Activated CD8-positive, alpha-beta memory T cell treated with anti-CD3 and anti-CD28 coated beads, Interleukin-2, amount 50 U/mL, for 48 hours (primary cell): ENCODE measurements at regions not wholly inside any gene's neighbourhood (a gene's known extent, or its start where the extent isn't known, plus 50 kb on each side); places are given as distances from the start of the nearest gene placed in this dataset.

Experiments used
- DNase-seq: peaks from one replicate; pipeline ENCODE4 v3.0.0-alpha.2; 2020

DNA sequence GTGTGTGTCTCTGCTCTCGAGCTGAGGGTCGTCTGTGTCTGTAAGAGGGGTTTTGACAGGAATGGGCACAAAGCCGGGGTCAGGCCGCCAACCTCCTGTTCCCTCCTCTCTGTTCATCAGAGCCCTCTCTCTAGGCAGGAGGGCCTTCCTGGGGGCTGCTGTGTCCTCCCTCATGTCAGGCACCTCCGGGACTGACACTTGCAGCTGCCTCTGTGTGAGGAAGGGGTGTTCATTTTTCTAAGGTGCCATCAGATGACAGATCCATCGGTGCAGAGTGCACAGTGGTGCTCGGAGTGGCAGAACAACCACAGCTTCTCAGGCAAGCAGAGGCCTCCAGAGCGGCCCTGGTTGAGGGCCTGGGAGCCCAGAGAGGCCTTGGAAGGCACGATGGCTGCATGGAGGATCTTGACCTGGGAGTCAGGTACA, 265.4 kb upstream of the B3GAT1 start:
- no peak for DNase-seq

DNA sequence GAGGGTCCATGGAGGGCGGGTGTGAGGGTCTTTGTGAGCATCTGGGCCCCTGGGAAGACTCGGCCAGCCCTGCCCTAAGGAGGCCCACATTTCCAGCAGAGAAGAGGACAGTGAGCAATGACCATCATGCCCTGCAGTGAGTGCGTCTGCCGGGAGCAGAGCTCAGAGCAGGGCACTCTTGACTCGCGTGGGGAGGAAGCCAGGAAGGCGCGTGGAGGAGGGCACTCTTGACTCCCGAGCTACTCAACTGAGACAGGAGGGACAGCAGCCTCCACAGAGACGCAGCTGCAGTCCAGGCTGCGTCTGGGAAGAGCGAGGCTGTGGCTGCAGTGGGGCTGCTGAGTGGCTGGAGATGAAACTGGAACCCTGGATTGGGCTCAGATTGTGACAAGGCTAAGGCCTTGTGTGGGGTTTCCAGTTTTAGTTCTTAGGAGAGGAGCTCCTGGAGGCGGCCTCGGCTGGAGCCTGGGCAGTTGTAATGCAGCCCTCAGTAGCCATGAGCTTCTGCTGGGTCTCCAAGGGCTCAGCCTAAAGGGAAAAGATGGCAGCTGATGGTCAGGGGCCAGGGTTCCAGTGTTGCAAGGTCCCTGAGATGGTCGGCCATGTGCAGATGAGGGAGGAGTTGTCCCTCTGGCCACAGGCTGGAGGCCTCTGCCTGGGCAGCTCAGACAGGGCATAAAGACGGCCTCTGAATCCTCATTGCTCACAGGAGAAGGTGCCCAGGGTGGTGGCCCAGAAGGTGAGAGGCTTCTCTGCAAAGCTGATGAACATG, 264.7 kb upstream of the B3GAT1 start:
- DNase-seq = no peak

DNA sequence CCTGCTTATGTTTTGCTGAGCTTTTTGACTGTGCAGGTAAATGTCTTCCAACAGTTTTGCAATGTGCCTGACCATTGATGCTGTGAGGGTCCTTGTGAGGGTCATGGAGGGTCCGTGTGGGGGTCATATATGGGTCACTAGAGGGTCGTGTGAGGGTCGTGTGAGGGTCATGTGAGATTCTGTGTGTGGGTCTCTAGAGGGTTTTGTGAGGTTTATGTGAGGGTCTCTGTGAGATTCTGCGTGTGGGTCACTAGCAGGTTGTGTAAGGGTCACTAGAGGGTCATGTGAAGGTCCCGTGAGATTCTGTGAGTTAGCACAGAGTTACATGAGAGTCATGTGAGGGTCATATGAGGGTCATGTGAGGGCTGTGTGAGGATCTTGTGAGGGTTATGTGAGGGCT, 263.9 kb upstream of the B3GAT1 start:
- no peak for DNase-seq

DNA sequence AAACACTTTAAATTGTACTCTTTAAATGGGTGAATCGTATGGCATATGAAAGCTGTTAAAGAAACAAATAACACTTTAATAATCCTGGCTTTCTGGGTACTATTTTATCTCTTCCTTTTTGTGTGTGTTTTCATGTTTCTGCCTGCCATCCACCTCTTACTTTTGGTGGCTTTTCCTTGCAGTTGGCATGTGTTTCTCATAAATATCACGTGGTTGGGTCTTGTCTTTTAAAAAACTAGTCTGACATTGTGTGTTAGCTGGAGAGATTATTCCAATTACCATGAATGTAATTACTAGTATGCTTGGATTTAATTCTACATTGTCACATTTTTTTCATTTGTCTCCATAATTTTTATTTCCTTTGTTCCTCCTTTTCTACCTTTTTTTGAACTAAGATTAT, 262.9 kb upstream of the B3GAT1 start:
- no peak for DNase-seq

DNA sequence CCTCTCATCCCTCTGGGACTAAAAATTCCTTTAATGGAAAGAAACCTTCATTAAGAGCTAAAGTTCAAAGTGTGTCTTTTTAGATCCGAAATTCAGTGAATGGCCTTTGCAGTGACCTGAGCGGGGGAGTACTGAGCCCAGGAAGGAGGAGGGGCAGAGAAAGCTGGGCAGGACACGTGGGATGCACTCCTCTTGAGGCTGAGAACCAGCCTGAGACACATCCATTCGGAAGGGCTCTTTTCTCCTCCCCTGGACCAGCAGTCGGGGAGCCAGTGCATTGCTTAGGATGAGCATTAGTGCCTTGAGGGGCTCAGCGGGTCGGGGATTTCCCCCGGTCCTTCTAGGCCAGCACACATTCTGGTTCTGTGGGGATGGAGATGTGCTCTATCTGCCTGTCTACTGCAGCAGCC, 258.9 kb upstream of the B3GAT1 start:
- DNase-seq = no peak

DNA sequence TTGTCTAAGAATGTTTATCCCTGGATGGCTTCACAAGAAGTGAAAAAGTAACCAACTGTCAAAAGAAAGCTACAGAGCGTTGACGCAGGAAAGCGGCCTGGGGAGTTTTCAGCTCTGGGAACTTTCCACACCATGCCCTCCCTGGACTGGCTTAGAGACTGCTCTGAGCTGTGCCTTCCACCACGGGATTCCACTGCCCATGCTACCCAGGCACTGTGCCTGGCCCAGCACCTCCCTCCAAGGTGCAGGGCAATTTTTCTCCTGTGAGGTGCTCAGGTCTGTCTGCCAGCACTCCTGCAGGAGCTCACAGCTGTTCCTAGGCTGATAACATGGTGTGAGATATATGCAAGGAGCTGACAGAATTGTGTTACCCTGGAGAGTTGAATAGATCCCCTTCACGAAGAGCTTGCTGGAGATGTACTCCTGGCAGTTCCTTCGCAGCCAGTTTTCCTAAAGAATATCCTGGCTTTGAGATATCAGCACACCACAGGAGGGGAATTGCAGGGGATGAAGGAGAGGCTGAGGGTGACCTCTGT, 258.3 kb upstream of the B3GAT1 start:
- no peak for DNase-seq

DNA sequence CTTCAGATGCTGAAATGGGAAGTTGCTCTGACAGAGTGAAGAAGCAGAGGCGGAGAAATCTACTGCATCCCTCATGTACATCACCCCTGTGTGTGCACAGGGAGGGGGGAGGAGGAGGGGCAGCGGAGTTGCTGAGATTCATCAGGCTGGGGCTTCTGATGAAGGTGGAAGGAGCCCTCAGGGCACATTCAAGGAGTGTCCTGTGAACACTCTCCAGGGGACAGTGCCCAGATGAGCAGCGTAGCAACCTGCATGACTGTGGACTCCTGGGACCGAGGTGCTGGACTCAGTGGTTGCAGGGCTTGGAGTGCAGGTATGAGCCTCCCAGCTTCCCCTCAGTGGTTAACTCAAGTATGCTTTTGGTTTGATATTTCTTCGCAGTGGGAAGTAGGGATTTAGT, 257.8 kb upstream of the B3GAT1 start:
- DNase-seq = no peak

DNA sequence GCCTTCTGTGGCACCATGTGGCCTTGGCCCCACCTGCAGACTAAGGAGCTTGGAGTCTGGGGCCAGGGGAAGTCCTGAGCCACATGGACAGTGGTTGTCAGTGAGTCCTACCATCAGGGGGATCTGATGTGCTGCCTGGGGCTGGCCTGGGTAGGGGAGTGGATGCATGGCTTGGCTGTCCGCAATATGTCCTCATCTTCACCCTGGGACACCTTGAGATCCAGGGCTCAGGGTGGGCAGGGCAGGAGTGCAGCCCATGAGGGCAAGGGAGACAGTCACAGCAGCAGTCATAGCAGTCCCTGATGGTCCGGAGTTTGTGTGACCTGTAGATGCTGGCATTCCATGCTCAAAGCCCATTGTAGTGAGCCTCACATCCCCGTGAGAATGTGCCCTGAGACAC, 256.8 kb upstream of the B3GAT1 start:
- DNase-seq = no peak

DNA sequence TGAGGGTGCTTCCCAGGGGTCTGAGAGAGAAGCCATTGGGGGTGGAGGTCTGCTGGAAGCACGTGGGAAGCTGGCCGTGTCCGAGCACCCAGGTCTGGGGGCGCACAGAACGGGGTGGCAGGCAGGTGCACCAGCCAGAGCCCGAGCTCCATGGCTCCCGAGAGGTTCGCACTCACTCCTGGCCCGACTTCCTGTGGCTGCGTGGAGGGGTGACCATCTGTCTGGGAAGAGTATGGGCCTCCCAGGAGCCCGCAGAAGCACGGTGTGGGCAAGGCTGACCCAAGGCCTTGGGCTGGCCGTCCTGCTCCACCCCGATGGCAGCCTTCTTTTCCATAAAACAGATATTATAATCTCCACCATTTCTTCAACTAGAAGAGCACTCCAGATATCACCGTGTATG, 256.0 kb upstream of the B3GAT1 start:
- DNase-seq = no peak

DNA sequence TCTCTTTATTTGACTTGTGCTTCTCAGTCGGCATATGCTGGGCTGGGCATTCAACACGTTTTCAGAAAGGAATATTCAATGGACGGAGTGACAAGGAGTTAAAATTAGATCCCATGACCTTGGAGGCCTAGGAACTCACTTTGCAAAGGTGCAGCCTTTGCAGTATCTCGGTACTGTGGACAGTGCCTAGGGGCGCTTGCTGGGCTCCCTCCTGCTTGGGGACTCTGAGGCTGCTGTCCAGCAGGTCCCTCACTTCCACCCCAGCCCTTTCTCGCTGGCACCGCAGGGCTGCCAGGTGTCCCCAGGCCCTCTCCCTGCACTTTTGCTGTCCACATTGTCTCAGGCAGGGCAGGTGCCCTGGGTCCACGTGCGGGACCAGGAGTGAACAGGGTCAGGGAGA, 255.5 kb upstream of the B3GAT1 start:
- DNase-seq = peak; percentile 12

DNA sequence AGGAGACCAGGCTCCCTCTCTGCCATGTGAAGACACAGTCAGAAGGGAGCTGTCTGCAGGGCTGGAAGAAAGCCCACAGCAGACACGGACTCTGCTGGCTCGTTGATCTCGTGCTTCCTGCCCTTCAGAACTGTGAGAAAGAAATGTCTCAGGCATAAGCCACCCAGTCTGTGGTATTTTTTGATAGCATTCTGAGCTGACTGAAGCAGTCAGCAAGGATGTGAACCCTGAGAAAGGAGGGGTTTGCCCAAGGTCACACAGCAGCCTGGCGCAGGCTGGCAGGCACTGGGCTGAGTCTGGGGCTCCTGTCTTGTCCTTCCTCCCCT, 255.1 kb upstream of the B3GAT1 start:
- DNase-seq = peak; percentile 18

DNA sequence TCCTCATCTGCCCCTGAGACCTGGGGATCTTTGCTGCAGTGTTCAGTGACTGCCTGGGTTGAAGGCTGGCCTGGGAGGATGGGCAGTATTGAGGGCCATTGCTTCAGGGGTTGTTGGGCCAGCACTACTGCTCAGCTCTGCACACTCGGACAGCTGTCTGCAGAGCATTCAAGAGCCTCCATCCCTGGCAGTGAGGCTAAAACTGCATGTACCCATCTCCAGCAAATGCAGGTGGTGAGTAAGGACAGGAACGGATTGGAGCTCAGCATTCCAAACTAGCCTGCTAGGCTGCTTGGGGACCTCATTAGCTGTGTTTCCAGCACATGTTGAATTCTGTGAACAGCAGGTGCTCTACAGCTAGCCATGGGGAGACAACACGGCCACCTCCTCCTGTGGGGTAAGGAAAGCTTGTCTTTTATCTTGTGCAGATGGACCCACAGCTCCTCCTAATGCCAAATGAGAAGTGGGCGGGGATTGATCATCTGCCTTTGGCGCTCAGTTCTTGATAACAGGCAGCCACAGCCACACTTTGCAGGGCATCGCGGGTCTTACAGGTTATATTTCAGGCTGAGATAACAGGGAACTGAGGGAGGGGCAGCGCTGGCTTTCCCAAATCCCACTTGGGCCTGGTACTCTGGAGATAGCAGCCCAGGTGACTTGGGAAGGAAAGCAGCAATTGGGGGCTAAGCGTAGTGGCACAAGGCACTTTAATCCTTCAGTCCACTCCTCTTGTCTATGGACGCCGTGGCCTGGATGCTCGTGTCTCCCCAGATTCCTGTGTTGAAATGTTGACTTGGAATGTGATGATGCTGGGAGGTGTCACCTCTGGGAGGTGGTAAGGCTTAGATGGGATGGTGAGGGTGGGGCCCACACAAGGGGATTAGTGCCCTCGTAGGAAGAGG, 254.5 kb upstream of the B3GAT1 start:
- DNase-seq = peak; percentile 20

DNA sequence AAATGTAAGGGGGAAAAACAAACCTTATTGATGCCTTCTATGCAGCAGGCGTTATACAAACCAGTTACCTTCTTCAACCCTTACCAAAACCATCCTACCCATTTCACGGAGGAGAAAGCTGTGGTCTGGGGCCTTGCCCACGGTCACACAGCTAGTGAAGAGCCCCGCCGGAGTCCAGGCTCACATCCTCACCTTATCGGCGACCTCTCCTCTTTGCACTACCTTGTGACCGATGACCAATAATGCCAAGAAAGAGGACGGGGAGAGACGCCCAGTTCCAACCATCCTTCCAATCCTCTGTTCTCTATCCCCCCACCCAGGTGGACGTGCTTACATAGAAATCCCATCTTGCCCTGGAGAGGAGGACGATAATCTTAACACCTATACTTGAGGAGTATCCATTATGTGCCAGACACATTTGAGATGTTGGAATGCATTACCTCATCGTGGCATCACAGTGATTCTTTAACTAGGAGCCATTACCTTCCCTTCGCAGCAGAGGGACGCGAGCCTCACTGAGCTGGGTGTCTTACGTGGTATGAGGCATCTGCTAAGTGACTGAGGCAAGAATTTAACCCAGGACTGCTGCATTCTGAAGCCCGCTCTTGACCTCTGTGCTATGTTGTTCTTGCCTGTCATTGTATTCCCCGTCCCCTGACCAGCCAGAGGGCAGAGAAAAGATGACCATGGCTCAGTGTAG, 253.7 kb upstream of the B3GAT1 start:
- DNase-seq = no peak

DNA sequence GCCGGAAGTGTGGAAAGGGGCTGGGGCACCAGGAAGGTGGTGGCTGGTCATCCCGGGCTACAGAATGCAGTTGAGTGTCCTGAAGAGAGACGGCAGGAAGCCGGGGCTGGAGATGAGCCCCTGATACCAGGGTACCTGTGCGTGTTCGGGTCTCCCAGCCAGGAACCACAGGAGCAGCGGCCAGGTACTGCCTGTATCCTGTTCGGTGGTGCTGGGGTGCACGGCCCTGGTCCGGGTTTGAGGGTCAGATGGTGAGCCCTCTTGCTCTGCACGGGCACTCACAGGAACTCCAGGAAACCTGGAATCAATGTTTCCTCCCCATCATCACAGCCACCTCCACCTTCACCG, 253.1 kb upstream of the B3GAT1 start:
- peak; percentile 28 for DNase-seq

DNA sequence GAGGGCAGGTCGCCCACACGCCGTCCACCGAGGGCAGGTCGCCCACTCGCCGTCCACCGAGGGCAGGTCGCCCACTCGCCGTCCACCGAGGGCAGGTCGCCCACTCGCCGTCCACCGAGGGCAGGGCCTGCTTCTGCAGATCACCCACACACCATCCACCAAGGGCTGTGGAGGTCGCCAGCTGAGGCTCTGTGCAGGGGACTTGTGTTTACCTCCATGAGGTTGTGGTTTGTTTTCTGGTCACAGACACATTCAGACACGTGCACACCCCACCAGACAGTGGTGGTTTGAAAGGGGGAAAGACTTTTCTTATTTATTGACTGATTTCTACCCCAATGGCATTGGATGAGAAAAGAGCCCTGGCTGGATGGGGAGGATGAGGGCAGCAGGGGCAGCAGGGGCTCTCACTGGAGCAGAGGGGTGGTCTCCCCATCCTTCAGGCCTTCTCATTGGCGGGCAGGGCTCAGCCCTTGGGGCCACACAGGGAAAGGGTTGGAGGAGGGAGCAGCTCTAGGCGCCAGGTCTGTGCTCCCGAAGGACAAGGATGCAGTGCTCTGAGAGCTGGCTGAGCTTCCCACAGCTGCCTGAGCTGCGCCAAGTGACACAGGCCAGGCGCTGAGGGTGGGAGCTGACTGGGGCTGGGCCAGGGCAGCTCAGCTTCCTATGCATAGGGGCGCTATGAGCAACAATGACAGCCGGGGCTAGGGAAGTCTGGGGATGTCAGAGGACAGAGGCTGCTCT, 252.6 kb upstream of the B3GAT1 start:
- DNase-seq = peak; percentile 44

DNA sequence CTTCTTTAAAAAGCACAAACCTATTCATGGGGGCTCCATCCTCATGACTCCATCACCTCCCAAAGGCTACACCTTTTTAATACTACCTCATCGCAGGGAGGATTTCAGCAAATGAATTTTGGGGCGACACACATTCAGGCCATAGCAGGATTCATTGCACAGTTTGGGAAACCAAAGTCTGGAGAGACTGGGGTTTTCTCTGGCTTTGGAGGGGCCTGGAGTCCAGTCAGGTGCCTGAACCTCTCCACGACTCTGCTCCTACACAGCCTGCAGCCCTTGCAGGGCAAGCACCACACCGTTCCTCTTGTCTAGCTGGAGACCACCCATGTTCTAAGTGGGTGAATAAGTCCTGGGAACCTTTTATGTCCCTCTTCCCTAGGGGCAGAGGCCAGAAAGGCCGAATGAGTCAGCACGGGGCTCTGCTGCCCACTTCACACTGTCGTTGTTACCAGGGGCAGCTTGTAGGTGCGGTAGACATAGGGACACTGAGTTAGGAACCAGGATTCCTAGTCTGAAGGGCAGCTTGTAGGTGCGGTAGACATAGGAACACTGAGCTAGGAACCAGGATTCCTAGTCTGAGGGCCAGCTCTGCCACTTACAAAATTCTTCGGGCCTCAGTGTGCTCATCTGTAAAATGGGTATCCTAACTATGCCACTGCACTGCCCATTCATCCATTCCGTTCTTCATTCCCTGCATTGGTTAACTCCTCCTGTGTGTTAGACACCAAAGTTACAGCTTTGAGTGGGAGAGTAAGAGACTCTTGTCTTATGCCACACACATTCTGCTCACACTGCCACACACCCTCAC, 251.7 kb upstream of the B3GAT1 start:
- no peak for DNase-seq

DNA sequence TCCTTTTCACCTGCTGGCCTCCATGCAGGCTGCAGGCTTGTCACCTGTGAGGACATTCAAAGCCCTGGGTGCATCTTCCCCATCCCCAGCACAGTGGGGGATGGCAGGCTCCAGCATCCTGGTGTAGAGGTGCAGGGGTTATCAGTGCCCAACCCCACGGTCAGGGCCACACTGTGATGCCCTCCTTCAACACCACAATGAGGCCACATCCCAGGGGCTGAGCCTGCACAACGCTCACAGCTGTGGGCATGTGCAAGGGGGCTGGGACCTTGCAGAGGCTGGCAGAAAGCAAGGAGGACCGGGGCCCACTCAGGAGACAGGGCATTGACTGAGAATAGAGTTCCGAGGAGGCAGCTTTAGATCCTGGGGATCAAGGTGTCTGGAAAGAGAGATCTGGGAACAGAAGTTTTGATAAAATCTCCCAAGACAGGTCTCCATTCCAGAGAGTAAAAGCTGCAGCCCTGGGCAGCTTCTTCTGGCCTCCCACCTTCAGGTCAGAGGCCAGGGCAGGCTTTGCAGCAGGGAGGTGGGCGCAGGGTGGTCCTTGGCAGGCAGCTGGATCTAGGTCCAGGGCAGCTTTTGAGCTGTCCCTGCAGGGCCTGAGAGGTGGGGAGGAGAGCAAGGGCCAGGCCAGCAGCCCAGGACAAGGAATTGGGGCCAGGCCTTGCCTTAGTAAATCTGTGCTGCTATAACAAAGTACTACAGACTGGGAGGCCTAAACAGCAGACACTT, 250.8 kb upstream of the B3GAT1 start:
- DNase-seq = peak; percentile 22

DNA sequence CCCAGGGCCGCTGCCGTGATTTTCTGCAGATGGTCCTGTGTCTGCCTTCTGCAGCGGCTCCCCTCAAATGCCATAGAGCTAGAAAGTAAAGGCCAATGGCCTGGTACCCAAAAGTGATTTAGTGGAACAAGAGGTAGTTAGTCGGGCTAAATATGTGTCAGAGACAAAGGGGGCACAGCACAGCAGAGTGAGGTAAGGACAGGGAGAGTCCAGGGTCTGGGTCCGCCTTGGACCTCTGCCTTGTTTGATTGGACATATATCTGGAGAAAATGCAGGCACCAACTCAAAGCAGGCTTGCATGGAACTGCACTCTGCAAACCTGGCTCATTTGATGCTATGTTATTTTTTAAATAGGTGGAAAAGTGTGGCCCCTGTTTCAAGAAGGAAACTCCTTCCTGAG, 249.6 kb upstream of the B3GAT1 start:
- DNase-seq = no peak

DNA sequence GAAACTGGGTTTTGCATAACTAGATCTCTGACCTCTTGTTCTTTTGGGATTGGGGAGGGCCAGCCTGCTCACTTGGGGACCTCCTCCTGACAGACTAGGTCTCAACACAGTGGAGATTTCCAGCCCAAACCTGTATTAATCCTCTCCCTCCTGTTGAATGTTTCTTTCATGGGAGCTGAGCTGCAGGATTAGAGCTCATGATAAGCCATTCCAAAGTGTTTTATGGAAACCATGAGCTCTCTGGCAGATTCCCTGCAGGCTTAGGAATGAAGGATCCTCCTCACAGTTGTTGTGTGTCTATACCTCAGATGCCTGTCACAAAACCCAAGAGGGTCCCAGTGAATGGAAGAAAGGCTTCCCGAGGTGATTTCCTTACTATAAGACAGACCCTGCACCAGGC, 248.4 kb upstream of the B3GAT1 start:
- DNase-seq = no peak

DNA sequence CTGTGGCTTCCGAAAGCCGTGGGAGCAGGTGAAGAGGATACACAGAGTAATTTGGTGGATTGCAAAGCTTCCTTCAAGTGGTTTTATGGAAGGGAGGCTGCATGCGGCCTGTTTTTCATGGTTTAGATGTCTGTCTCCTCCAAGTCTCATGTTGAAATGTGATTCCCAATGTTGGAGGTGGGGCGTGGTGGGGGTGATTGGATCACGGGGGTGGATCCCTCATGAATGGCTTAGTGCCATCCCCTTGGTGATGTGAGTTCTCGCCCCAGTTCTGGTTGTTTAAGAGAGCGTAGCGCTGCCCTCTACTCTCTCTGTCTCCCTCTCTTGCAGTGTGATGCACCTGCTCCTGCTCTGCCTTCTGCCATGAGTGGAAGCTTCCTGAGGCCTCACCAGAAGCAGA, 247.8 kb upstream of the B3GAT1 start:
- DNase-seq = peak; percentile 33
